ENCODE measurements at regions not wholly inside any gene's neighbourhood (a gene's known extent, or its start where the extent isn't known, plus 50 kb on each side); places are given as distances from the start of the nearest gene placed in this dataset.

GRCh38 chr14:86999036-86999435, 993.9 kb downstream of the GALC start:
- DNase-seq (ENCODE audit: low read depth, low spot score): no peak

- DNase-seq (ENCODE audit: low read depth, low spot score): no peak
Observed at GRCh38 chr14:86997271-86997670, 995.7 kb downstream of the GALC start.

- DNase-seq (ENCODE audit: low read depth, low spot score): no peak
Observed at GRCh38 chr14:86990396-86990795, 1002.6 kb downstream of the GALC start.

- no peak for DNase-seq (ENCODE audit: low read depth, low spot score)
Observed at GRCh38 chr14:86989285-86989684, 1003.7 kb downstream of the GALC start.

- no peak for DNase-seq (ENCODE audit: low read depth, low spot score)
Observed at GRCh38 chr14:86987966-86988365, 1005.0 kb downstream of the GALC start.

GRCh38 chr14:86973177-86973576, 1019.8 kb downstream of the GALC start:
- no peak for DNase-seq (ENCODE audit: low read depth, low spot score)

- no peak for DNase-seq (ENCODE audit: low read depth, low spot score)
Observed at GRCh38 chr14:86971292-86971691, 1021.7 kb downstream of the GALC start.

GRCh38 chr14:86961106-86961716, 1031.8 kb downstream of the GALC start:
- no peak for DNase-seq (ENCODE audit: low read depth, low spot score)

- DNase-seq (ENCODE audit: low read depth, low spot score): no peak
Observed at GRCh38 chr14:86955771-86956354, 1037.1 kb downstream of the GALC start.

GRCh38 chr14:86954623-86955022, 1038.4 kb downstream of the GALC start:
- no peak for DNase-seq (ENCODE audit: low read depth, low spot score)

GRCh38 chr14:86946446-86946845, 1046.5 kb downstream of the GALC start:
- DNase-seq (ENCODE audit: low read depth, low spot score): no peak

GRCh38 chr14:86944434-86944833, 1048.5 kb downstream of the GALC start:
- no peak for DNase-seq (ENCODE audit: low read depth, low spot score)

GRCh38 chr14:86943391-86944365, 1049.3 kb downstream of the GALC start:
- DNase-seq (ENCODE audit: low read depth, low spot score): no peak

GRCh38 chr14:86942936-86943335, 1050.0 kb downstream of the GALC start:
- no peak for DNase-seq (ENCODE audit: low read depth, low spot score)

- no peak for DNase-seq (ENCODE audit: low read depth, low spot score)
Observed at GRCh38 chr14:86940106-86940505, 1052.9 kb downstream of the GALC start.

- no peak for DNase-seq (ENCODE audit: low read depth, low spot score)
Observed at GRCh38 chr14:86938320-86938719, 1054.7 kb downstream of the GALC start.

- no peak for DNase-seq (ENCODE audit: low read depth, low spot score)
Observed at GRCh38 chr14:86936556-86936955, 1056.4 kb downstream of the GALC start.

- no peak for DNase-seq (ENCODE audit: low read depth, low spot score)
Observed at GRCh38 chr14:86935241-86935885, 1057.6 kb downstream of the GALC start.

- DNase-seq (ENCODE audit: low read depth, low spot score): no peak
Observed at GRCh38 chr14:86933958-86934595, 1058.9 kb downstream of the GALC start.

GRCh38 chr14:86933460-86933859, 1059.5 kb downstream of the GALC start:
- no peak for DNase-seq (ENCODE audit: low read depth, low spot score)

GRCh38 chr14:86915406-86915805, 1077.6 kb downstream of the GALC start:
- DNase-seq (ENCODE audit: low read depth, low spot score): no peak

- no peak for DNase-seq (ENCODE audit: low read depth, low spot score)
Observed at GRCh38 chr14:86912709-86913108, 1080.3 kb downstream of the GALC start.

Measured in activated CD4-positive, CD25-positive, alpha-beta regulatory T cell treated with anti-CD3 and anti-CD28 coated beads, Interleukin-2, amount 50 U/mL, for 16 hours (primary cell).